A549 (cell line): ENCODE measurements at regions not wholly inside any gene's neighbourhood (a gene's known extent, or its start where the extent isn't known, plus 50 kb on each side); places are given as distances from the start of the nearest gene placed in this dataset.
A peak's percentile ranks its signal among the peaks of the same experiment; 100 is the strongest.
"Not testable (repeated sequence)": the region's sequence is repeated elsewhere in the genome, so short reads cannot be mapped to it uniquely, and the experiment has no call there.

Experiments
- ATAC-seq, 2 experiments: fragments of 200-7000 bp in 1 of 2; fragments of >200 bp in 1 of 2; cut with Nextera tagmentation in 1 of 2; cut with Tn5 transposase in 1 of 2; 3 replicates each; pipeline versions ENCODE4 v1.8.0 to v1.9.1; 2018 to 2020; ENCODE audit warnings: mild to moderate bottlenecking in 1 of 2, moderate library complexity in 1 of 2
- CTCF ChIA-PET: fragments of 300-600 bp; sonication (Branson Sonifier 250); formaldehyde crosslinking; extraction: SDS; loops from one replicate; lab custom pipeline; 2021; ENCODE audit warnings: antibody characterized with exemption, inconsistent platforms; lab: Yijun Ruan, JAX
- POLR2A ChIA-PET: fragments of 350-600 bp; formaldehyde crosslinking; extraction: SDS; loops from one replicate; lab custom pipeline; 2021; ENCODE audit warnings: antibody characterized with exemption, inconsistent platforms; lab: Yijun Ruan, JAX
- DNase-seq, 2 experiments: peaks; one replicate each; pipeline versions ENCODE4 v3.0.0 to v3.0.0-alpha.2; 2011 to 2016; ENCODE audit warnings: low read depth in 1 of 2, low spot score in 1 of 2
- FAIRE-seq: peaks from 2 replicates; lab custom pipeline; 2011; peaks lifted over from hg19 to GRCh38; lab: Jason Lieb, UNC
- H3K27ac ChIP-seq, 2 experiments: fragments of >200 bp; sonication (Bioruptor Twin); formaldehyde crosslinking; 3 replicates each; pipeline ENCODE4 v1.5.1; 2016 to 2017
- H3K4me1 ChIP-seq: fragments of >200 bp; sonication (Bioruptor Twin); formaldehyde crosslinking; 3 replicates; pipeline ENCODE4 v1.6.1; 2016
- H3K4me2 ChIP-seq: fragments of >200 bp; sonication (Bioruptor Twin); formaldehyde crosslinking; 3 replicates; pipeline ENCODE4 v1.6.1; 2016
- H3K4me3 ChIP-seq: fragments of >200 bp; sonication (Bioruptor Twin); formaldehyde crosslinking; 3 replicates; pipeline ENCODE4 v1.5.1; 2016
- H3K9me3 ChIP-seq: fragments of >200 bp; sonication (Bioruptor Twin); formaldehyde crosslinking; 3 replicates; pipeline ENCODE4 v1.6.1; 2016
- CHD2 ChIP-seq: fragments of 150-350 bp; IDR thresholded peaks from 2 replicates; pipeline ENCODE4 v1.6.1; 2014; ENCODE audit warnings: low read length; ENCODE audit not compliant: partially characterized antibody
- FOSB ChIP-seq: fragments of 250-450 bp; sonication (Bioruptor Pico); IDR thresholded peaks from 2 replicates; pipeline ENCODE4 v1.5.0; 2020; ENCODE audit warnings: mild to moderate bottlenecking, moderate library complexity
- FOSL2 ChIP-seq, 2 experiments: fragments of 450-650 bp in 1 of 2; fragments of >200 bp in 1 of 2; sonication (Bioruptor Twin) in 1 of 2; formaldehyde crosslinking; IDR thresholded peaks; 2 replicates each; pipeline versions ENCODE4 v1.5.0 to v1.6.1; 2016 to 2020; ENCODE audit warnings: mild to moderate bottlenecking in 1 of 2, moderate library complexity in 1 of 2
- HEYL ChIP-seq: fragments of 250-450 bp; sonication (Bioruptor Pico); IDR thresholded peaks from 2 replicates; pipeline ENCODE4 v1.8.0; 2021; ENCODE audit warnings: mild to moderate bottlenecking, moderate library complexity
- HOXB5 ChIP-seq: fragments of 250-450 bp; sonication (Bioruptor Pico); IDR thresholded peaks from 2 replicates; pipeline ENCODE4 v1.5.0; 2020; ENCODE audit warnings: mild to moderate bottlenecking, moderate library complexity
- JUN ChIP-seq, 2 experiments: fragments of >200 bp; sonication (Bioruptor Twin); formaldehyde crosslinking; IDR thresholded peaks; 2 replicates in 1 of 2; 3 replicates in 1 of 2; pipeline ENCODE4 v1.6.1; 2016 to 2017
- KDM5A ChIP-seq: fragments of 200-600 bp; sonication (generic); IDR thresholded peaks from 2 replicates; pipeline ENCODE4 v1.6.1; 2016; ENCODE audit warnings: antibody characterized with exemption, mild to moderate bottlenecking
- MAFK ChIP-seq: fragments of 450-650 bp; IDR thresholded peaks from 2 replicates; pipeline ENCODE4 v1.6.1; 2014; ENCODE audit not compliant: partially characterized antibody
- MAZ ChIP-seq: fragments of 150-350 bp; IDR thresholded peaks from 2 replicates; pipeline ENCODE4 v1.6.1; 2014; ENCODE audit warnings: antibody characterized with exemption, low read depth, low read length, borderline replicate concordance
- RAD21 ChIP-seq, 2 experiments: fragments of >200 bp in 1 of 2; sonication (Bioruptor Twin) in 1 of 2; formaldehyde crosslinking in 1 of 2; IDR thresholded peaks in 1 of 2; conservative IDR thresholded peaks in 1 of 2; 2 replicates in 1 of 2; 3 replicates in 1 of 2; pipeline ENCODE4 v1.6.1; 2012 to 2018; ENCODE audit warnings: inconsistent platforms in 1 of 2
- RCOR1 ChIP-seq: fragments of 150-350 bp; IDR thresholded peaks from 2 replicates; pipeline ENCODE4 v1.6.1; 2014; ENCODE audit warnings: antibody characterized with exemption, low read length, low read depth
- SREBF2 ChIP-seq: fragments of 450-650 bp; IDR thresholded peaks from 2 replicates; pipeline ENCODE4 v1.6.1; 2014; ENCODE audit warnings: mild to moderate bottlenecking, moderate library complexity
- TFCP2L1 ChIP-seq: fragments of 250-450 bp; sonication (Bioruptor Pico); IDR thresholded peaks from 2 replicates; pipeline ENCODE4 v1.5.0; 2021; ENCODE audit warnings: mild to moderate bottlenecking
- TP53 ChIP-seq: fragments of 250-450 bp; sonication (Bioruptor Pico); IDR thresholded peaks from 2 replicates; pipeline ENCODE4 v1.5.0; 2021; ENCODE audit warnings: mild to moderate bottlenecking, moderate library complexity
- ZFP36 ChIP-seq: fragments of 450-650 bp; IDR thresholded peaks from 2 replicates; pipeline ENCODE4 v1.6.1; 2014; ENCODE audit warnings: borderline replicate concordance; ENCODE audit not compliant: partially characterized antibody
- ZSCAN20 ChIP-seq: fragments of 250-450 bp; sonication (Bioruptor Pico); IDR thresholded peaks from 2 replicates; pipeline ENCODE4 v1.8.0; 2022; ENCODE audit warnings: mild to moderate bottlenecking, moderate library complexity
- WGBS: methylation state at CpG from one replicate; pipeline ENCODE4 v1.1.6; 2017; ENCODE audit errors: missing lambda C conversion rate; 5-methylcytosine and 5-hydroxymethylcytosine counted together
- TF ChIP-seq, protein P1 (sequence below): fragments of >200 bp; sonication (Bioruptor Twin); formaldehyde crosslinking; IDR thresholded peaks from 3 replicates; pipeline ENCODE4 v1.6.1; 2016
- TF ChIP-seq, protein P2 (sequence below): IDR thresholded peaks from 2 replicates; pipeline ENCODE4 v1.6.1; 2012; ENCODE audit warnings: low read depth, borderline replicate concordance
- TF ChIP-seq, protein P3 (sequence below): fragments of 450-650 bp; IDR thresholded peaks from 2 replicates; pipeline ENCODE4 v1.6.1; 2014; ENCODE audit warnings: antibody characterized with exemption

DNA sequence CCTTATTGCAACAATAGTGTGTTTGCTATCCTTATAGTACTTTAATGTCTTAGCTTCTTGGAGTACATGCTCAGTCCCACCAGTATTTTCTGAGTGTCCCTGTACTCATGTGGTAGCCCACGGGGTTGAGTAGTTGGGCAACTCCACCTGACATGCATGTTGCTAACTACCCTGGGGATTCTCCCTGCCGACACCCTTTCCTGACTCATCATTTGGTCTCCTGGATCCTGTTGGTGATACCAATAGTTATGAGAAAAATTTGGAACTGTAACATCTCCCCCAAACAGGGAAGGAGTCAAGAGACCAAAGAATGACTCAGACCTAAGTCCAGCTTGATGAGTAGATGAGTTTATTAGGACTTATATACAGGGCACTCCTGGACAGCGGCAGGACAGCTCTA lies 101.6 kb downstream of the BRMS1L start:
- DNase-seq (peak in 1 of 2 experiments; percentile 24), ATAC-seq (peak; percentile 22 to 34; a peak in 2 of 6 replicates)

DNA sequence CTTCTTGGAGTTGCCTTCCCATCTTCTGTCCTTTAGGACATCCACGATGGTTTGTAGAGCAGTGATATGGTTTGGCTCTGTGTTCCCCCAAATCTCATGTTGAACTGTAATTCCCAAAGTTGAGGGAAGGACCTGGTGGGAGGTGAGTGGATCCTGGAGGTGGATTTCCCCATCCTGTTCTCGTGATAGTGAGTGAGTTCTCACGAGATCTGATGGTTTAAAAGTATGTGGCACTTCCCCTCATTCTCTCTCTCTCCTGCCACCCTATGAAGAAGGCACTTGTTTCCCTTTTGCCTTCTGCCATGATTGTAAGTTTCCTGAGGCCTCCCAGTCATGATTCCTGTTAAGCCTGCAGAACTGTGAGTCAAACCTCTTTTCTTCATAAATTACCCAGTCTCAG lies 99.2 kb downstream of the BRMS1L start:
- no peaks in the 10 kb centered on the region for H3K4me1 ChIP-seq
- H3K27ac ChIP-seq: no peak overlapping the region
- ChIA-PET CTCF (no interaction called here), POLR2A (no interaction called here)
- DNase-seq: no peak
- no peak for TF ChIP-seq CHD2
- no peak for TF ChIP-seq RAD21 (conservative IDR thresholded peaks at IDR 0.05 in 1 of 2, IDR thresholded peaks at IDR 0.05 in 1 of 2)
- TF ChIP-seq FOSB (CRISPR knock-in tag): no peak
- no peak for TF ChIP-seq JUN (IDR thresholded peaks at IDR 0.05)
- TF ChIP-seq, protein P1, sequence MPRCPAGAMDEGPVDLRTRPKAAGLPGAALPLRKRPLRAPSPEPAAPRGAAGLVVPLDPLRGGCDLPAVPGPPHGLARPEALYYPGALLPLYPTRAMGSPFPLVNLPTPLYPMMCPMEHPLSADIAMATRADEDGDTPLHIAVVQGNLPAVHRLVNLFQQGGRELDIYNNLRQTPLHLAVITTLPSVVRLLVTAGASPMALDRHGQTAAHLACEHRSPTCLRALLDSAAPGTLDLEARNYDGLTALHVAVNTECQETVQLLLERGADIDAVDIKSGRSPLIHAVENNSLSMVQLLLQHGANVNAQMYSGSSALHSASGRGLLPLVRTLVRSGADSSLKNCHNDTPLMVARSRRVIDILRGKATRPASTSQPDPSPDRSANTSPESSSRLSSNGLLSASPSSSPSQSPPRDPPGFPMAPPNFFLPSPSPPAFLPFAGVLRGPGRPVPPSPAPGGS: no peak
- no peak for TF ChIP-seq KDM5A
- TF ChIP-seq MAZ: no peak
- TF ChIP-seq HOXB5 (CRISPR knock-in tag): no peak
- no peak for TF ChIP-seq HEYL (CRISPR knock-in tag)
- no peak for TF ChIP-seq ZSCAN20 (CRISPR knock-in tag)
- no peak for TF ChIP-seq SREBF2
- TF ChIP-seq TP53 (CRISPR knock-in tag): no peak
- TF ChIP-seq, protein P2, sequence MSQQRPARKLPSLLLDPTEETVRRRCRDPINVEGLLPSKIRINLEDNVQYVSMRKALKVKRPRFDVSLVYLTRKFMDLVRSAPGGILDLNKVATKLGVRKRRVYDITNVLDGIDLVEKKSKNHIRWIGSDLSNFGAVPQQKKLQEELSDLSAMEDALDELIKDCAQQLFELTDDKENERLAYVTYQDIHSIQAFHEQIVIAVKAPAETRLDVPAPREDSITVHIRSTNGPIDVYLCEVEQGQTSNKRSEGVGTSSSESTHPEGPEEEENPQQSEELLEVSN: no peak
- no peak for TF ChIP-seq TFCP2L1 (CRISPR knock-in tag)
- TF ChIP-seq ZFP36: no peak
- TF ChIP-seq, protein P3, sequence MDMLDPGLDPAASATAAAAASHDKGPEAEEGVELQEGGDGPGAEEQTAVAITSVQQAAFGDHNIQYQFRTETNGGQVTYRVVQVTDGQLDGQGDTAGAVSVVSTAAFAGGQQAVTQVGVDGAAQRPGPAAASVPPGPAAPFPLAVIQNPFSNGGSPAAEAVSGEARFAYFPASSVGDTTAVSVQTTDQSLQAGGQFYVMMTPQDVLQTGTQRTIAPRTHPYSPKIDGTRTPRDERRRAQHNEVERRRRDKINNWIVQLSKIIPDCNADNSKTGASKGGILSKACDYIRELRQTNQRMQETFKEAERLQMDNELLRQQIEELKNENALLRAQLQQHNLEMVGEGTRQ: no peak
- no peaks in the 10 kb centered on the region for H3K9me3 ChIP-seq
- FAIRE-seq: peak; percentile 46
- H3K4me3 ChIP-seq: no peak overlapping the region
- H3K4me2 ChIP-seq: no peak overlapping the region
- WGBS: 30% methylated on average over 3 of the region's 3 CpGs
- ATAC-seq: no peak

More for the DNA sequence above, 101.6 kb downstream of the BRMS1L start:
- Histone ChIP-seq H3K4me2 (peak overlapping the region; percentile 4; the same call in 1 of the 3 replicates), H3K4me3 (no peak overlapping the region), H3K4me1 (no peaks in the 10 kb centered on the region), H3K9me3 (no peaks in the 10 kb centered on the region), H3K27ac (no peak overlapping the region)
- TF ChIP-seq, protein P1: no peak
- no peak for TF ChIP-seq RCOR1
- TF ChIP-seq MAFK: peak; percentile 13
- TF ChIP-seq FOSL2 (IDR thresholded peaks at IDR 0.05): no peak
- TF ChIP-seq FOSL2 (CRISPR knock-in tag; IDR thresholded peaks at IDR 0.05): no peak
- POLR2A ChIA-PET: interaction anchor here (0.5 kb wide), 1 partner anchor 102 kb away, joined by 3 read pairs; the partner anchor contains the start of gene BRMS1L
- CTCF ChIA-PET: no interaction called here
- WGBS: 37% methylated on average over 3 of the region's 3 CpGs
- FAIRE-seq: no peak

DNA sequence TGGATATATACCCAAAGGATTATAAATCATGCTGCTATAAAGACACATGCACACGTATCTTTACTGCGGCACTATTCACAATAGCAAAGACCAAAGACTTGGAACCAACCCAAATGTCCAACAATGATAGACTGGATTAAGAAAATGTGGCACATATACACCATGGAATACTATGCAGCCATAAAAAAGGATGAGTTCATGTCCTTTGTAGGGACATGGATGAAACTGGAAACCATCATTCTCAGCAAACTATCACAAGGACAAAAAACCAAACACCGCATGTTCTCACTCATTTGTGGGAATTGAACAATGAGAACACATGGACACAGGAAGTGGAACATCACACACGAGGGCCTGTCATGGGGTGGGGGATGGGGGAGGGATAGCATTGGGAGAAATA lies 96.5 kb downstream of the BRMS1L start:
- H3K9me3 ChIP-seq, FAIRE-seq, H3K4me3 ChIP-seq, ATAC-seq, H3K4me1 ChIP-seq, CTCF ChIA-PET, H3K27ac ChIP-seq, POLR2A ChIA-PET, H3K4me2 ChIP-seq, DNase-seq: not testable (repeated sequence)
- WGBS: 76% methylated on average over 4 of the region's 4 CpGs
